ENCODE measurements at regions not wholly inside any gene's neighbourhood (a gene's known extent, or its start where the extent isn't known, plus 50 kb on each side); places are given as distances from the start of the nearest gene placed in this dataset.

GRCh38 chr6:113570641-113571040 lies 286.5 kb upstream of the MARCKS start (continued):
- TF ChIP-seq RXRA (IDR thresholded peaks at IDR 0.05; ENCODE audit: borderline replicate concordance, low read depth) (no peak), CTCF (IDR thresholded peaks at IDR 0.05) (peak; percentile 32), GATA2 (CRISPR knock-in tag; IDR thresholded peaks at IDR 0.05) (no peak)

- H3K9me3 ChIP-seq: peaks cover 3% of the 10 kb centered on the region; the same call in 1 of the 2 replicates
- H4K20me1 ChIP-seq (ENCODE audit: insufficient read depth): no peaks in the 10 kb centered on the region
- TF ChIP-seq USF1 (IDR thresholded peaks at IDR 0.05; ENCODE audit: borderline replicate concordance, low read depth) (no peak), ZBTB33 (IDR thresholded peaks at IDR 0.05; ENCODE audit: borderline replicate concordance, low read depth) (no peak), RAD21 (IDR thresholded peaks at IDR 0.05; ENCODE audit: low read length) (no peak), FOSL2 (IDR thresholded peaks at IDR 0.05; ENCODE audit: borderline replicate concordance, low read depth) (no peak), JUND (IDR thresholded peaks at IDR 0.05) (no peak), RFX5 (IDR thresholded peaks at IDR 0.05; ENCODE audit: low read length) (no peak), YY1 (IDR thresholded peaks at IDR 0.05; ENCODE audit: low read depth) (no peak), FOXJ3 (CRISPR knock-in tag; IDR thresholded peaks at IDR 0.05) (no peak), RCOR1 (IDR thresholded peaks at IDR 0.05; ENCODE audit: low read length) (no peak), SMC3 (IDR thresholded peaks at IDR 0.05; ENCODE audit: low read depth, low read length) (no peak), GATA2 (CRISPR knock-in tag; IDR thresholded peaks at IDR 0.05) (no peak), POLR2AphosphoS5 (IDR thresholded peaks at IDR 0.05; ENCODE audit: low read depth, low read length) (no peak), CTCF (IDR thresholded peaks at IDR 0.05) (no peak), EP300 (IDR thresholded peaks at IDR 0.05; ENCODE audit: borderline replicate concordance in 1 of 2, low read depth in 1 of 2, low read length in 1 of 2) (no peak), EZH2phosphoT487 (IDR thresholded peaks at IDR 0.05; ENCODE audit: borderline replicate concordance, low read depth) (no peak)
- H3K27ac ChIP-seq (ENCODE audit: low read depth in 2 of 2, low read length in 1 of 2): no peak overlapping the region
- no peaks in the 10 kb centered on the region; a peak in 1 of 4 replicates for H3K4me1 ChIP-seq (ENCODE audit: control insufficient read depth in 1 of 2, insufficient read depth in 2 of 2, low read depth in 1 of 2, low read length in 1 of 2)
- H3K9ac ChIP-seq: no peak overlapping the region
- no peak overlapping the region for H2AFZ ChIP-seq (ENCODE audit: low read depth)
- no peak overlapping the region for H3K4me2 ChIP-seq
- 88% methylated on average over 4 of the region's 4 CpGs for WGBS (ENCODE audit: low lambda C conversion rate)
- H3K79me2 ChIP-seq (ENCODE audit: insufficient read depth): no peaks in the 10 kb centered on the region
- no peaks in the 10 kb centered on the region for H3F3A ChIP-seq (replicated peaks; ENCODE audit: insufficient read depth)
- H3K36me3 ChIP-seq (replicated peaks in 1 of 2; ENCODE audit: control insufficient read depth in 1 of 2, insufficient read depth in 2 of 2, low read length in 1 of 2): no peaks in the 10 kb centered on the region
- ChIA-PET POLR2A (no interaction called here), CTCF (no interaction called here)
- H3K4me3 ChIP-seq (ENCODE audit: low read depth in 2 of 2, low read length in 1 of 2): no peak overlapping the region
- no peaks in the 10 kb centered on the region for H3K27me3 ChIP-seq (ENCODE audit: insufficient read depth)
- H3K9me2 ChIP-seq: no peaks in the 10 kb centered on the region
- DNase-seq: no peak
These were observed 283.0 kb upstream of the MARCKS start for GRCh38 chr6:113574147-113574546.

Data from SK-N-SH (cell line).